ENCODE measurements at regions not wholly inside any gene's neighbourhood (a gene's known extent, or its start where the extent isn't known, plus 50 kb on each side); places are given as distances from the start of the nearest gene placed in this dataset.

DNA sequence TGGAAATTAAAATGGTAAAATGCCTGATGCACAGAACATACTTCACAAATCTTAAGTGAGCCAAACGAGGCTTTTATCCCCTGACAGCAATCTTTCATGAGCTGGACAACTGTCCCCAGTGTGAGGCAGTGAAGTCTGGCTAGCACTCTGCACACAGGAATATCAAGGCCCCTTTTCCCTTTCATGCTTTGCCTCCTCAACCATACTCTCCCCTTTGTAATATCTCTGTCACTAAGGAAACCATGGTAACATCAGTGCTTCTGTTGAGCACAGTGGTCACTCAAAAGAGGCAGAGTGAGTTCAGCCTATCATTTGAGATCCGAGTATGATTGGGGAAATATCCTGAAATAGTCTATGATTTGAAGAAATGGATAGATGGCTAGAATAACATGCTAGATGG, 318.3 kb downstream of the ENC1 start:
- TF ChIP-seq, protein P1, sequence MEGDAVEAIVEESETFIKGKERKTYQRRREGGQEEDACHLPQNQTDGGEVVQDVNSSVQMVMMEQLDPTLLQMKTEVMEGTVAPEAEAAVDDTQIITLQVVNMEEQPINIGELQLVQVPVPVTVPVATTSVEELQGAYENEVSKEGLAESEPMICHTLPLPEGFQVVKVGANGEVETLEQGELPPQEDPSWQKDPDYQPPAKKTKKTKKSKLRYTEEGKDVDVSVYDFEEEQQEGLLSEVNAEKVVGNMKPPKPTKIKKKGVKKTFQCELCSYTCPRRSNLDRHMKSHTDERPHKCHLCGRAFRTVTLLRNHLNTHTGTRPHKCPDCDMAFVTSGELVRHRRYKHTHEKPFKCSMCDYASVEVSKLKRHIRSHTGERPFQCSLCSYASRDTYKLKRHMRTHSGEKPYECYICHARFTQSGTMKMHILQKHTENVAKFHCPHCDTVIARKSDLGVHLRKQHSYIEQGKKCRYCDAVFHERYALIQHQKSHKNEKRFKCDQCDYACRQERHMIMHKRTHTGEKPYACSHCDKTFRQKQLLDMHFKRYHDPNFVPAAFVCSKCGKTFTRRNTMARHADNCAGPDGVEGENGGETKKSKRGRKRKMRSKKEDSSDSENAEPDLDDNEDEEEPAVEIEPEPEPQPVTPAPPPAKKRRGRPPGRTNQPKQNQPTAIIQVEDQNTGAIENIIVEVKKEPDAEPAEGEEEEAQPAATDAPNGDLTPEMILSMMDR (IDR thresholded peaks at IDR 0.05), result no peak
- Histone ChIP-seq H3K36me3 (ENCODE audit: insufficient read depth in 1 of 2, low read depth in 1 of 2) (no peaks in the 10 kb centered on the region), H3K4me3 (no peak overlapping the region), H3K27me3 (ENCODE audit: insufficient read depth in 3 of 3, low read length in 2 of 3) (peaks cover 0 to 2% (median 0%) of the 10 kb centered on the region in 3 donors), H3K27ac (no peak overlapping the region), H3K9me3 (no peaks in the 10 kb centered on the region), H3K4me1 (peaks cover 10% of the 10 kb centered on the region)
- DNase-seq (no peak), ATAC-seq (no peak)
- intact Hi-C loops (cut with DNase I), result no loop called here
- 69 to 83% (median 80%) methylated on average over 2 of the region's 2 CpGs for WGBS, 3 donors

DNA sequence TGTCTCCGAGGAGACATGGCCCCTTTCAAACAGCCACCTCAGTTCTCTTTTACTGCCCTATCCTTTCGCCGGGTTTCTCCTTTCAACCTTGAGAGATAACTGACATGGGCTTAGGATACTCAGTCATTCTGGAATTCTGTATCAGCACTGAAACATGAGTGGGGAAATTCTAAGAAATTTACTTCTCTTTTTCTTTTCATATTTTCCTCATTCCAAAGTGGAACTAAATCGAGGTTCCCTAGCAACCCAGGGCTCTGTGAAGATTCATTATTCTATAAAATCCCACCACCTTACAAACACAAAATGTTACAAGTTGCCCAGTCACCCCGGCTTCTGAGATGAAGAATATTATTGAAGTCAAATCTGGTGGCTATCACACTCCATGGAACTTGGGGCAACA, 319.2 kb downstream of the ENC1 start:
- intact Hi-C loops (cut with DNase I), result no loop called here
- TF ChIP-seq, protein P1 (IDR thresholded peaks at IDR 0.05), result no peak

DNA sequence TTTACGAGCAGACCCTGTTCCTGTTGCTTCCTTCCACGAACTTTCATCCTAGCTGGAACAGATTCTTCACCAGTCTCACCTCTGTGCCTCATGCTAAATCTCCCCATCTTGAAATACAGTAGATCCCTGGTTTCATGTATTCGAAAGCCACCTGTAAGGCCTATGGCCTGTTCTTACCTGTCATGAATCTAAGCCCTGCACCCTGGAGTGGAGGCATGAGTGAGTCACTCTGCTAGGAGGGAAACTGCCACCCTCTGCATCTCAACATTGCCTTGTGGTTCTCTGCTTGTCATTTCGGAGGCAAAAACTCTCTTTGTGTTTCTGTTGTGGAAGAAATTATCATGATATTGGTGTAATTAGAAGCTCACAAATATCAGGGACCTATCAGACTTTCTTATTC, 320.0 kb downstream of the ENC1 start:
- H3K36me3 ChIP-seq (ENCODE audit: insufficient read depth in 1 of 2, low read depth in 1 of 2), result no peaks in the 10 kb centered on the region
- DNase-seq, result no peak
- H3K9me3 ChIP-seq, result no peaks in the 10 kb centered on the region
- intact Hi-C loops (cut with DNase I), result no loop called here
- WGBS, 3 donors, result 95 to 99% (median 96%) methylated on average over 4 of the region's 4 CpGs
- ATAC-seq, result no peak
- TF ChIP-seq, protein P1 (IDR thresholded peaks at IDR 0.05), result no peak
- H3K27me3 ChIP-seq (ENCODE audit: insufficient read depth in 3 of 3, low read length in 2 of 3), result peaks cover 0 to 2% (median 0%) of the 10 kb centered on the region in 3 donors
- no peak overlapping the region for H3K4me3 ChIP-seq
- no peak overlapping the region for H3K27ac ChIP-seq
- H3K4me1 ChIP-seq, result peaks cover 5% of the 10 kb centered on the region

More for the DNA sequence above, 319.2 kb downstream of the ENC1 start:
- Histone ChIP-seq H3K36me3 (ENCODE audit: insufficient read depth in 1 of 2, low read depth in 1 of 2) (no peaks in the 10 kb centered on the region), H3K4me3 (no peak overlapping the region), H3K9me3 (no peaks in the 10 kb centered on the region), H3K27me3 (ENCODE audit: insufficient read depth in 3 of 3, low read length in 2 of 3) (peaks cover 0 to 2% (median 0%) of the 10 kb centered on the region in 3 donors), H3K27ac (no peak overlapping the region), H3K4me1 (peaks cover 1% of the 10 kb centered on the region)
- WGBS, 3 donors, result 86 to 88% (median 86%) methylated on average over 5 of the region's 5 CpGs
- ATAC-seq (no peak), DNase-seq (no peak)

DNA sequence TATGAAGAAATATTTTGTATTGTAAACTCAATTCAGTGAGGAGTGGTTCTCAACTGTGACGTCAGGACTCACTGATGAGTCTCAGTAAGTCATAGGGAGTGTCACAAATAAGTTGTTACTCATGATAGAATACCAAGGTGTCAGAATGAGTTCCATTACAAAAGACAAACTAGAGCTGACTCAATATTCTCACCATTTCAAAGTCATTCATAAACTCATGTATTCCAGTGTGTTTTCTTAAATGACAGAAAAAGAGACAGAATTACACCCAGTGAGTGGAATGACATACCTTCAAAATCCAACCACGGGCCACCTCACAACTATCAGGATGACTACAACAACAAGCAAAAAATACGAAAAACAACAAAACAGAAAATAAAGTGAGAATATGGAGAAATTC, 321.5 kb downstream of the ENC1 start:
- Histone ChIP-seq H3K27me3 (ENCODE audit: insufficient read depth in 3 of 3, low read length in 2 of 3) (peaks cover 0 to 2% (median 0%) of the 10 kb centered on the region in 3 donors), H3K4me1 (peaks cover 7% of the 10 kb centered on the region), H3K36me3 (ENCODE audit: insufficient read depth in 1 of 2, low read depth in 1 of 2) (no peaks in the 10 kb centered on the region), H3K27ac (no peak overlapping the region), H3K4me3 (no peak overlapping the region), H3K9me3 (no peaks in the 10 kb centered on the region)
- no peak for DNase-seq
- ATAC-seq, result no peak
- WGBS, 3 donors, result 91 to 94% (median 91%) methylated on average over 3 of the region's 3 CpGs
- intact Hi-C loops (cut with DNase I), result no loop called here
- TF ChIP-seq, protein P1 (IDR thresholded peaks at IDR 0.05), result no peak

DNA sequence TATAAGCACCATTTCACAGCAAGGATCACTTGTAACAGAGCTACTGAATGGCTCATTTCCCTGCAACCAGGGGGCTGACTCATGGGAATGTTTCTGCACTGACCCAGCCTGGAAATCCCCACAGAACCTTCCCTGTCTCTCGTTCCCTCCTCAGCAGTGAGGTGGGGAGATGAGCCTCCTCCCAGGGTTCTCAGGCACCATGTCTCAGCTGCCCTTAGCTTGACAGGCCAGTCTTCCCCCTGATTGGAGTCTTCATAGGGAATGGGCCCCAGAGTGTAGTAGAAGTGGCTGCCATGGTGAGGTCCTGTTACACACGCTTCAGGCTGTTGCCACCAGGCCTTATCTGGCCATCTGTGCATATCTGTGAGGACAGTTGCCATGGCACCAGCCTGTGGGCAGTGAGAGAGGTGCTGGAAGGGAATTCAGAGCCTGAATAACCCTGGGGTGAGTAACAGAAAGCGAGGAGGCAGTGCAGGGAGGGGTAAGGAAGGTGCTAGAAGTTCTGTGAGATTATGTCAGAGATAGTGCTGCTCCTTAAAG, 324.4 kb downstream of the ENC1 start:
- no peaks in the 10 kb centered on the region for H3K9me3 ChIP-seq
- H3K27ac ChIP-seq, result peak overlapping the region; percentile 74
- DNase-seq (peak; percentile 22 to 52), ATAC-seq (peak; percentile 79 to 91 (median 87))
- no peaks in the 10 kb centered on the region for H3K36me3 ChIP-seq (ENCODE audit: insufficient read depth in 1 of 2, low read depth in 1 of 2)
- H3K4me3 ChIP-seq, result no peak overlapping the region
- TF ChIP-seq, protein P1 (IDR thresholded peaks at IDR 0.05), result no peak
- H3K4me1 ChIP-seq, result peaks cover 7% of the 10 kb centered on the region
- no peaks in the 10 kb centered on the region for H3K27me3 ChIP-seq (ENCODE audit: insufficient read depth in 3 of 3, low read length in 2 of 3)
- WGBS, 3 donors, result 30 to 56% (median 35%) methylated on average over 3 of the region's 3 CpGs
- intact Hi-C loops (cut with DNase I), result no loop called here
